ENCODE measurements at regions not wholly inside any gene's neighbourhood (a gene's known extent, or its start where the extent isn't known, plus 50 kb on each side); places are given as distances from the start of the nearest gene placed in this dataset.

GRCh38 chr13:80161219-80161618, 179.7 kb downstream of the SPRY2 start:
- TF ChIP-seq CTCF (conservative IDR thresholded peaks at IDR 0.05; ENCODE audit: low read depth, low read length) (no peak), RCOR1 (IDR thresholded peaks at IDR 0.05; ENCODE audit: insufficient replicate concordance, low read length) (no peak), MAFK (IDR thresholded peaks at IDR 0.05; ENCODE audit: low read depth, low read length) (no peak), POLR2A (IDR thresholded peaks at IDR 0.05; ENCODE audit: low read depth, low read length) (no peak), ELK1 (IDR thresholded peaks at IDR 0.05; ENCODE audit: borderline replicate concordance, low read depth, low read length) (no peak), MAZ (IDR thresholded peaks at IDR 0.05; ENCODE audit: borderline replicate concordance, low read depth, low read length) (no peak), BHLHE40 (IDR thresholded peaks at IDR 0.05; ENCODE audit: low read depth, low read length) (no peak)
- TF ChIP-seq, protein P1, sequence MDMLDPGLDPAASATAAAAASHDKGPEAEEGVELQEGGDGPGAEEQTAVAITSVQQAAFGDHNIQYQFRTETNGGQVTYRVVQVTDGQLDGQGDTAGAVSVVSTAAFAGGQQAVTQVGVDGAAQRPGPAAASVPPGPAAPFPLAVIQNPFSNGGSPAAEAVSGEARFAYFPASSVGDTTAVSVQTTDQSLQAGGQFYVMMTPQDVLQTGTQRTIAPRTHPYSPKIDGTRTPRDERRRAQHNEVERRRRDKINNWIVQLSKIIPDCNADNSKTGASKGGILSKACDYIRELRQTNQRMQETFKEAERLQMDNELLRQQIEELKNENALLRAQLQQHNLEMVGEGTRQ (IDR thresholded peaks at IDR 0.05; ENCODE audit: low read depth, low read length) = no peak

All from IMR-90 (cell line).